Osteoblast (primary cell): ENCODE measurements at regions not wholly inside any gene's neighbourhood (a gene's known extent, or its start where the extent isn't known, plus 50 kb on each side); places are given as distances from the start of the nearest gene placed in this dataset.

Experiments used
- DNase-seq: peaks from one replicate; pipeline ENCODE4 v3.0.0; 2011; ENCODE audit warnings: low spot score, mixed read lengths; ENCODE audit not compliant: insufficient read length; ENCODE audit errors: missing footprints
- H2AFZ ChIP-seq: 2 replicates; pipeline ENCODE4 v1.6.0; 2011; ENCODE audit warnings: mild to moderate bottlenecking, low read length
- H3K27ac ChIP-seq: 2 replicates; pipeline ENCODE4 v1.5.1; 2011; ENCODE audit warnings: mild to moderate bottlenecking, low read depth, low read length, moderate library complexity
- H3K27me3 ChIP-seq: 2 replicates; pipeline ENCODE4 v1.6.0; 2012; ENCODE audit warnings: mild to moderate bottlenecking, control low read depth, inconsistent platforms, low read length, moderate library complexity; ENCODE audit not compliant: insufficient read depth
- H3K36me3 ChIP-seq: 2 replicates; pipeline ENCODE4 v1.5.1; 2011; ENCODE audit warnings: mild to moderate bottlenecking, low read length, control low read depth, moderate library complexity; ENCODE audit not compliant: insufficient read depth
- H3K4me1 ChIP-seq: 2 replicates; pipeline ENCODE4 v1.5.1; 2011; ENCODE audit warnings: mild to moderate bottlenecking, low read length, control low read depth, moderate library complexity; ENCODE audit not compliant: insufficient read depth
- H3K4me2 ChIP-seq: 2 replicates; pipeline ENCODE4 v1.6.0; 2011; ENCODE audit warnings: mild to moderate bottlenecking, low read length; ENCODE audit not compliant: insufficient read depth
- H3K4me3 ChIP-seq: fragments of 200-600 bp; sonication (generic); 3 replicates; pipeline ENCODE4 v1.5.1; 2012; ENCODE audit warnings: mild to moderate bottlenecking, low read length, inconsistent platforms; ENCODE audit not compliant: insufficient read depth
- H3K79me2 ChIP-seq: 2 replicates; pipeline ENCODE4 v1.6.0; 2012; ENCODE audit warnings: mild to moderate bottlenecking, low read length, control low read depth, inconsistent platforms; ENCODE audit not compliant: insufficient read depth
- H3K9me3 ChIP-seq: 2 replicates; pipeline ENCODE4 v1.5.1; 2011; ENCODE audit warnings: low read depth, low read length, control low read depth
- H4K20me1 ChIP-seq: 2 replicates; pipeline ENCODE4 v1.6.0; 2012; ENCODE audit warnings: mild to moderate bottlenecking, low read length, control low read depth; ENCODE audit not compliant: insufficient read depth
- TF ChIP-seq, protein P1 (sequence below): IDR thresholded peaks from 2 replicates; pipeline ENCODE4 v1.5.1; 2011; ENCODE audit warnings: mild to moderate bottlenecking, low read depth, low read length, moderate library complexity; ENCODE audit errors: extremely low read depth

DNA sequence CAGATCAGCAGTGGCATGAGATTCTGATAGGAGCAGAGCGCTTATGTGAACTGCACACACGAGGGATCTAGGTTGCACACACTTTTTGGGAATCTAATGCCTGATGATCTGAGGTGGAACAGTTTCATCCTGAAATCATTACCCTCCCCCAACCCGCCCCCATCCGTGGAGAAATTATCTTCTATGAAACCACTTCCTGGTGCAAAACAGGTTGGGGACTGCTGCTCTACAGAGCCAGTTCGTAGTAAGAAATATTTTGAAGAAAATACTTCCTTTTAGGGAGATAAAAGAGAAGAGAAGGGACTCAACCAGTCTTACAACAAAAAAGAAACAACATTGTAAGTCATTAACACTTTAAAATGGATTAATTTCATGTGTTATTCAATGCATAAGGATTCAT is 1308.2 kb downstream of the GATA3 start:
- H3K4me1 ChIP-seq = no peaks in the 10 kb centered on the region
- H3K4me2 ChIP-seq = no peak overlapping the region
- DNase-seq = no peak
- no peak overlapping the region for H3K4me3 ChIP-seq
- H3K27me3 ChIP-seq = no peaks in the 10 kb centered on the region
- H4K20me1 ChIP-seq = no peaks in the 10 kb centered on the region
- TF ChIP-seq, protein P1, sequence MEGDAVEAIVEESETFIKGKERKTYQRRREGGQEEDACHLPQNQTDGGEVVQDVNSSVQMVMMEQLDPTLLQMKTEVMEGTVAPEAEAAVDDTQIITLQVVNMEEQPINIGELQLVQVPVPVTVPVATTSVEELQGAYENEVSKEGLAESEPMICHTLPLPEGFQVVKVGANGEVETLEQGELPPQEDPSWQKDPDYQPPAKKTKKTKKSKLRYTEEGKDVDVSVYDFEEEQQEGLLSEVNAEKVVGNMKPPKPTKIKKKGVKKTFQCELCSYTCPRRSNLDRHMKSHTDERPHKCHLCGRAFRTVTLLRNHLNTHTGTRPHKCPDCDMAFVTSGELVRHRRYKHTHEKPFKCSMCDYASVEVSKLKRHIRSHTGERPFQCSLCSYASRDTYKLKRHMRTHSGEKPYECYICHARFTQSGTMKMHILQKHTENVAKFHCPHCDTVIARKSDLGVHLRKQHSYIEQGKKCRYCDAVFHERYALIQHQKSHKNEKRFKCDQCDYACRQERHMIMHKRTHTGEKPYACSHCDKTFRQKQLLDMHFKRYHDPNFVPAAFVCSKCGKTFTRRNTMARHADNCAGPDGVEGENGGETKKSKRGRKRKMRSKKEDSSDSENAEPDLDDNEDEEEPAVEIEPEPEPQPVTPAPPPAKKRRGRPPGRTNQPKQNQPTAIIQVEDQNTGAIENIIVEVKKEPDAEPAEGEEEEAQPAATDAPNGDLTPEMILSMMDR = no peak
- H3K9me3 ChIP-seq = no peaks in the 10 kb centered on the region
- H3K79me2 ChIP-seq = no peaks in the 10 kb centered on the region
- no peak overlapping the region for H2AFZ ChIP-seq
- no peak overlapping the region for H3K27ac ChIP-seq
- no peaks in the 10 kb centered on the region for H3K36me3 ChIP-seq

DNA sequence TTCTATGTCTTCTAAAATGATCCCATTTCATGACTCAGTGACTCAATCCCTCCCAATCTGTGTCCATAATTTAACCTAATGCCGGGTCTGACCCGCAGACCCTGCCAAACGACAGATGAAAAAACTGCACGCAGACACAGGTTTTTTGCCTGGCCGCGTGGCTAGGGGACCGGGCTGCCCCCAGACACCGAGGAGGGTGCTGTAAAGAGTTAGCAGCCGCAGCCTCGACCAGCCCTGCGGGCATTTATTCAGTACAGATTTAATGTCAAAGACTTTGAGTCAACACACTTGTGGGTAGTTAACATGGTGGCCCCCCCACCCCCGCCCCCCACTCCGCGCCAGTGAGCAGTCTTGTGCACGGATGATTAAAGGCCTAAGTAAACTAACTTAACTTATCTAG is 1324.7 kb downstream of the GATA3 start:
- no peaks in the 10 kb centered on the region for H3K27me3 ChIP-seq
- H3K79me2 ChIP-seq = no peaks in the 10 kb centered on the region
- no peaks in the 10 kb centered on the region for H3K9me3 ChIP-seq
- H2AFZ ChIP-seq = no peak overlapping the region
- H3K4me3 ChIP-seq = no peak overlapping the region
- no peaks in the 10 kb centered on the region for H4K20me1 ChIP-seq
- DNase-seq = no peak
- no peak overlapping the region for H3K4me2 ChIP-seq
- no peak overlapping the region for H3K27ac ChIP-seq
- H3K4me1 ChIP-seq = no peaks in the 10 kb centered on the region
- no peaks in the 10 kb centered on the region for H3K36me3 ChIP-seq
- TF ChIP-seq, protein P1 = no peak

DNA sequence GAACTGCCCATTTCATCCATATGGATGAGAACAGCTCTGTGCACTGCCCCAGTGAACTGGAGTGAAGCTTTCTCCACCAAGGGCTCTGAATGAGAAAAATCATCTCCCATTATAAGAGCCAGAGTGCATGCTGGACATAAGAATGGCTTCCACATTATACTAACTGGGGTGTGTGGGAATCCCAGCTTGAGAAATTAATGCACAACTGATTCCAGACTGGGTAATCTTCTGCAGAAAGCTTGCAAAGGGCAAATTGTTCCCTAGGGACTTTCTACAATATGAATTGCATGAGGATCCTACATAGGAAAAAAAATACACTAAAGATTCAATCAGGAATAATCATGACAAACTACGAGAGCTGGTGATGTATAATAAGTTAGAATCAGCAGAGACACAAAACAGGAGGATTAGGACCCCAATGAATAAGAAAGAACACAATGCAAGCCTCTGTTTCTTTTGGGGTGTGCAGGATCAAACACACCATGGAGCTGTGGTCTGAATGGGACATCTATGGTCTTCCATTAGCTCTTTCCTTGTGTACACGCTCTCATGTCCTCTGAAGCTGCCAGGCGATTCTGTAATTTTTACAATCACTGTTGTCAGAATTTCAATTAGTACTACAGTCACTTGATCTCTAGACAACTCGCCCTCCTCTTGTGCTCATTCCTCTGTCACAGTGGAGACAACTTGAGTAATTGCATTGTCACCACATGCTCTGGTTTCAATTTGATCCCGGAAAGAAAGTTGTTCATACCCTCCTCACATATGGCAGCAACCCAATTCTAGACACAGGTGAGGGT is 1327.4 kb downstream of the GATA3 start:
- no peak for DNase-seq
- H3K36me3 ChIP-seq = no peaks in the 10 kb centered on the region
- H3K4me1 ChIP-seq = no peaks in the 10 kb centered on the region
- H2AFZ ChIP-seq = no peak overlapping the region
- H3K79me2 ChIP-seq = no peaks in the 10 kb centered on the region
- no peak overlapping the region for H3K27ac ChIP-seq
- no peak overlapping the region for H3K4me2 ChIP-seq
- no peaks in the 10 kb centered on the region for H4K20me1 ChIP-seq
- H3K9me3 ChIP-seq = no peaks in the 10 kb centered on the region
- H3K27me3 ChIP-seq = no peaks in the 10 kb centered on the region
- TF ChIP-seq, protein P1 = no peak
- H3K4me3 ChIP-seq = no peak overlapping the region

DNA sequence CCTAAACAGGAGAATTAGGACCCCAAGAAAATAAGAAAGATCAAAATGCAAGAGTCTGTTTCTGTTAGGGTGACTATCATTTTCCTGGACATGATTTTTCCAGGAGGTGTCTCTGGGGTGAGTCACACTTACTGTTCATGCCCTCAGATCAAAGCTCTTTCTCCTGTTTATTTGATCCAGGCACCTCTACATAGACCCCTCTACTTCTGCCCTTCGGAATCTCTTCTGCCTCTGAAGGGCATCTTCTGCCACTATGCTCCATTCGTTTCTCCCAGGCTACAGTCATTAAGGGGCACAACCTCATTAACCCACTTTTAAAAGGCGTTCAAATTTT is 1328.0 kb downstream of the GATA3 start:
- Histone ChIP-seq H3K36me3 (no peaks in the 10 kb centered on the region), H3K27me3 (no peaks in the 10 kb centered on the region), H3K4me3 (no peak overlapping the region), H2AFZ (no peak overlapping the region), H3K4me2 (no peak overlapping the region), H4K20me1 (no peaks in the 10 kb centered on the region), H3K79me2 (no peaks in the 10 kb centered on the region), H3K9me3 (no peaks in the 10 kb centered on the region), H3K27ac (no peak overlapping the region), H3K4me1 (no peaks in the 10 kb centered on the region)
- TF ChIP-seq, protein P1 = no peak
- DNase-seq = no peak
